Heart left ventricle (tissue), 16 donors: ENCODE measurements at regions not wholly inside any gene's neighbourhood (a gene's known extent, or its start where the extent isn't known, plus 50 kb on each side); places are given as distances from the start of the nearest gene placed in this dataset.

Experiments
- ATAC-seq, 4 donors: fragments of 200-7000 bp; cut with Tn5 transposase; one replicate each; pipeline ENCODE4 v1.9.1; 2020 to 2022; ENCODE audit warnings: moderate library complexity in 4 of 4, mild to moderate bottlenecking in 3 of 4, moderate number of reproducible peaks in 1 of 4
- DNase-seq, 5 donors: peaks; one replicate each; pipeline ENCODE4 v3.0.0-alpha.2; 2020
- H3K27ac ChIP-seq, 12 donors: fragments of 200-600 bp; sonication (generic) in 4 of 12; one replicate each; pipeline versions ENCODE4 v1.5.0 to v1.8.0; 2016 to 2022; ENCODE audit warnings: mild to moderate bottlenecking in 2 of 12
- H3K27me3 ChIP-seq, 9 donors: fragments of 200-600 bp; sonication (generic) in 2 of 9; one replicate each; pipeline versions ENCODE4 v1.5.1 to v1.8.0; 2016 to 2022; ENCODE audit warnings: mild to moderate bottlenecking in 3 of 9
- H3K36me3 ChIP-seq, 9 donors: fragments of 200-600 bp; sonication (generic) in 2 of 9; one replicate each; pipeline versions ENCODE4 v1.5.0 to v1.8.0; 2018 to 2022; ENCODE audit warnings: mild to moderate bottlenecking in 2 of 9
- H3K4me1 ChIP-seq, 12 donors: fragments of 200-600 bp; sonication (generic) in 4 of 12; one replicate each; pipeline versions ENCODE4 v1.5.0 to v1.8.0; 2016 to 2022; ENCODE audit warnings: mild to moderate bottlenecking in 3 of 12
- H3K4me3 ChIP-seq, 12 donors: fragments of 200-600 bp; sonication (generic) in 4 of 12; one replicate each; pipeline versions ENCODE4 v1.5.0 to v1.8.0; 2017 to 2022; ENCODE audit warnings: mild to moderate bottlenecking in 9 of 12, moderate library complexity in 4 of 12
- H3K9me3 ChIP-seq, 12 donors: fragments of 200-600 bp; sonication (generic) in 4 of 12; one replicate each; pipeline versions ENCODE4 v1.5.0 to v1.8.0; 2016 to 2022; ENCODE audit warnings: mild to moderate bottlenecking in 1 of 12
- POLR2A ChIP-seq, 2 donors: fragments of 450-650 bp; IDR thresholded peaks; one replicate each; pipeline ENCODE4 v1.6.1; 2017; ENCODE audit warnings: antibody characterized with exemption in 2 of 2, mild to moderate bottlenecking in 2 of 2, moderate library complexity in 2 of 2
- WGBS, 4 donors: extraction: QIAGEN DNeasy Blood & Tissue Kit in 2 of 4; methylation state at CpG; one replicate each; pipeline versions ENCODE4 v1.1.5 to v1.1.7; 2013 to 2018; 5-methylcytosine and 5-hydroxymethylcytosine counted together
- intact Hi-C, 10 donors: fragments of 100-400 bp; cut with DNase I; formaldehyde crosslinking; loops; one replicate each; pipeline versions ENCODE4 v1.11.1 to v1.14.2; 2022
- TF ChIP-seq, protein P1 (sequence below), 12 donors: fragments of 200-600 bp; sonication (generic) in 4 of 12; IDR thresholded peaks; one replicate each; pipeline versions ENCODE4 v1.5.0 to v1.8.0; 2018 to 2022; ENCODE audit warnings: antibody characterized with exemption in 12 of 12, mild to moderate bottlenecking in 5 of 12
- donor health status: ischemic (EF 13 %, LVEDD 7.1; RV severe dilation, severe dysfunction).
- donor health status: healthy with polysubstance abuse.
- donor health status: DM: no; HTN: yes; CAD: no.
- donor health status: DM: no; HTN: no; CAD: no.
- donor health status: ischemic (EF 25% LVEDD 6.9; RV normal size, moderate dysfunction).
- donor health status: ischemic (EF 25% LVEDD 5.7; RV mildly dilated, moderate dysfunction).
- donor health status: healthy.
- donor health status: DM: yes; HTN: yes; CAD: no.
- donor health status: ischemic (EF 35%, LVEDD 5.7; RV mildly dilated, moderate dysfunction).
- donor health status: nonischemic (EF 11% LVEDD 7.7; RV severe dilation, severe dysfunction).
- donor health status: DM: yes; HTN: yes; CAD: no.
- donor health status: PGD.
- donor health status: ischemic (EF 29% LVEDD 5.4; RV normal size, mild dysfunction).
- donor health status: nonischemic (EF 23%, LVEDD 6.1; RV moderate dilation, normal function).

DNA sequence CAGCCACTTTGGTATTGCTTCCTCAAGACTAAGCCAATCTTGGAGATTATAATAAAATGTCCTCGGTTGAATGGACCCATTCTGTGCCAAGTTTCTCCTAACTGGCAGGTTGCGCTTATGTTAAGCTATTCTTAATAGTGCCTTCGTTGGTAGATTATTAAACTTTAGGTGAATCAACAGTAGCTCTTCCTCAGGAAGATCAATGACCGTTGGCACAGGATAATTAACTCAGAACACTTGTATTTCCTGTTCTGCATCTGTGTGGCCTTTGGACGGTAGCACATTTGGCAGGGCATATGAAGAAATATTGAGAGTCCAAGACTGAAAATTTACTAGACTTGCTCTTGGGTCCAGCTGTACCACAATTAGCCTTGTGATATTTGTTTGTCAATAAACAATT is 402.9 kb downstream of the MLLT3 start:
- Histone ChIP-seq H3K9me3 (no peaks in the 10 kb centered on the region), H3K27ac (no peak overlapping the region), H3K4me1 (no peaks in the 10 kb centered on the region), H3K36me3 (no peaks in the 10 kb centered on the region), H3K27me3 (no peaks in the 10 kb centered on the region), H3K4me3 (no peak overlapping the region)
- DNase-seq (no peak), ATAC-seq (no peak)
- WGBS, 4 donors, result 72 to 80% (median 76%) methylated on average over 5 of the region's 5 CpGs
- TF ChIP-seq, protein P1, sequence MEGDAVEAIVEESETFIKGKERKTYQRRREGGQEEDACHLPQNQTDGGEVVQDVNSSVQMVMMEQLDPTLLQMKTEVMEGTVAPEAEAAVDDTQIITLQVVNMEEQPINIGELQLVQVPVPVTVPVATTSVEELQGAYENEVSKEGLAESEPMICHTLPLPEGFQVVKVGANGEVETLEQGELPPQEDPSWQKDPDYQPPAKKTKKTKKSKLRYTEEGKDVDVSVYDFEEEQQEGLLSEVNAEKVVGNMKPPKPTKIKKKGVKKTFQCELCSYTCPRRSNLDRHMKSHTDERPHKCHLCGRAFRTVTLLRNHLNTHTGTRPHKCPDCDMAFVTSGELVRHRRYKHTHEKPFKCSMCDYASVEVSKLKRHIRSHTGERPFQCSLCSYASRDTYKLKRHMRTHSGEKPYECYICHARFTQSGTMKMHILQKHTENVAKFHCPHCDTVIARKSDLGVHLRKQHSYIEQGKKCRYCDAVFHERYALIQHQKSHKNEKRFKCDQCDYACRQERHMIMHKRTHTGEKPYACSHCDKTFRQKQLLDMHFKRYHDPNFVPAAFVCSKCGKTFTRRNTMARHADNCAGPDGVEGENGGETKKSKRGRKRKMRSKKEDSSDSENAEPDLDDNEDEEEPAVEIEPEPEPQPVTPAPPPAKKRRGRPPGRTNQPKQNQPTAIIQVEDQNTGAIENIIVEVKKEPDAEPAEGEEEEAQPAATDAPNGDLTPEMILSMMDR (IDR thresholded peaks at IDR 0.05), result no peak
- no peak for TF ChIP-seq POLR2A (IDR thresholded peaks at IDR 0.05)
- intact Hi-C loops, result no loop called here

DNA sequence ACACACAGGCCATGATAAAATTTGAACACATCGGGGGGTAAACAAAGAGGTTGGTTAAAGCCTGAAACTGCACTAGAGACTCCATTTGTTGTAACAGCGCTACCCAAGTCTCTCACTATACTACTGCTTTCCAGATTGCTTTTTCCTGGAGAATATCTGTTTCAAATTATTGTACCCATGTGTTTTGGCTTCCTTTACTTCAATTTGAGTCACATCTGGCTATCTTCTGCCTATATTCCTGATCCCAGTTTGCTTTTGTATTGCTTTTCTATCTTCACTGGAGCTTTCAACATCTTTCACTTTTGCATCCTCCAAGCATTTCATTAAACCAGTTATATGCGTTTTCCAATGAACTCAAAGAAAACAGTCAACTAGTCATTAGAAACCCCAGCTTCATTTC is 404.7 kb downstream of the MLLT3 start:
- H3K9me3 ChIP-seq, result no peaks in the 10 kb centered on the region
- no peak overlapping the region for H3K27ac ChIP-seq
- TF ChIP-seq, protein P1 (IDR thresholded peaks at IDR 0.05), result no peak
- no peak for TF ChIP-seq POLR2A (IDR thresholded peaks at IDR 0.05)
- intact Hi-C loops, result no loop called here
- H3K4me3 ChIP-seq, result no peak overlapping the region
- no peaks in the 10 kb centered on the region for H3K4me1 ChIP-seq
- 75 to 93% (median 86%) methylated on average over 3 of the region's 3 CpGs for WGBS, 4 donors
- DNase-seq (no peak), ATAC-seq (no peak)
- no peaks in the 10 kb centered on the region for H3K36me3 ChIP-seq
- no peaks in the 10 kb centered on the region for H3K27me3 ChIP-seq

DNA sequence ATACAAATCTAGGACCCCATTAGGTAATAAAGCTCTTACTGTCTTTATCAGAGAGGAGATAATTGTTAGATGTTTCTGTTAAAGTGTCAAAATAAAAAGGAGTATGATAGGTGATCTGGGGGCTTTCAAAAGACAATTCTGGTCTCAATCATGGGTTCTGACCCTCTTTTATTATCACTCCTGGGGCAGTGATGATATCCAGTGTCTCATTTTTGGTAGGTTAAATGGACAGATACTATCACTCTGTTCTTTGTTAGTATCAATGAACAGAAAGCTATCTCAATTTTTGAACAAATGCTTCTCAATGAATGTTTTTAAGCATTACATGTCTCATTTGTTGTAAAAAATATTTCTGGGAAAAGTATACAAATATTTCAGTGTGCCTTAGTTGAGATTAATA is 405.9 kb downstream of the MLLT3 start:
- ATAC-seq, result no peak
- Histone ChIP-seq H3K27me3 (no peaks in the 10 kb centered on the region), H3K9me3 (no peaks in the 10 kb centered on the region), H3K27ac (no peak overlapping the region), H3K4me1 (no peaks in the 10 kb centered on the region), H3K4me3 (no peak overlapping the region), H3K36me3 (no peaks in the 10 kb centered on the region)
- intact Hi-C loops, result no loop called here
- TF ChIP-seq, protein P1 (IDR thresholded peaks at IDR 0.05), result no peak
- TF ChIP-seq POLR2A (IDR thresholded peaks at IDR 0.05), result no peak
- DNase-seq, result no peak

DNA sequence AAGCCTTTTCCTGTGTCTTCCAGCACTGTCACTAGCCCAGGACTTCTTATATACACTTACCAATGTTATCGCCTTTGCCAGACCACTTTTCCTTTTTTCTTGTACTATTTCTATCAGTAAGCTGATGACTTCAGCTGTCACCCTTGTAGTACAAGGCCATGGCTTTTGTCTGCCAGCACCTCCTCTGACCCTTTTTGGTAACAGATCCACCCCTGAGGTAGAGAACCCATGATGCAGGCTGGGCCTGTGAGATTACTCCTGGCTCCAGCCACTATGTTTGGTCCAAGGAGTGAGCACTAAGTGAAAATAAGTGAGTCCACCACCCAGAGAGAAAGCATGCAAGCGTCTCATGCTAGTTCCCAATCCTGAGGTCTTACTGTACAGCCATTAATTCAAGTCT is 406.7 kb downstream of the MLLT3 start:
- 45 to 68% (median 61%) methylated on average over 2 of the region's 2 CpGs for WGBS, 4 donors
- H3K4me1 ChIP-seq, result no peaks in the 10 kb centered on the region
- H3K36me3 ChIP-seq, result no peaks in the 10 kb centered on the region
- no peaks in the 10 kb centered on the region for H3K27me3 ChIP-seq
- TF ChIP-seq, protein P1 (IDR thresholded peaks at IDR 0.05), result no peak
- no peak for TF ChIP-seq POLR2A (IDR thresholded peaks at IDR 0.05)
- no peaks in the 10 kb centered on the region for H3K9me3 ChIP-seq
- no peak overlapping the region for H3K27ac ChIP-seq
- peak in 2 of 4 donors; percentile 62 to 93 for ATAC-seq
- intact Hi-C loops, result no loop called here
- H3K4me3 ChIP-seq, result no peak overlapping the region
- peak in 1 of 5 donors; percentile 20 for DNase-seq
